ENCODE measurements at regions not wholly inside any gene's neighbourhood (a gene's known extent, or its start where the extent isn't known, plus 50 kb on each side); places are given as distances from the start of the nearest gene placed in this dataset.

GRCh38 chr17:71900621-71901229, 220.1 kb upstream of the SOX9 start:
- no peak for FAIRE-seq

DNA sequence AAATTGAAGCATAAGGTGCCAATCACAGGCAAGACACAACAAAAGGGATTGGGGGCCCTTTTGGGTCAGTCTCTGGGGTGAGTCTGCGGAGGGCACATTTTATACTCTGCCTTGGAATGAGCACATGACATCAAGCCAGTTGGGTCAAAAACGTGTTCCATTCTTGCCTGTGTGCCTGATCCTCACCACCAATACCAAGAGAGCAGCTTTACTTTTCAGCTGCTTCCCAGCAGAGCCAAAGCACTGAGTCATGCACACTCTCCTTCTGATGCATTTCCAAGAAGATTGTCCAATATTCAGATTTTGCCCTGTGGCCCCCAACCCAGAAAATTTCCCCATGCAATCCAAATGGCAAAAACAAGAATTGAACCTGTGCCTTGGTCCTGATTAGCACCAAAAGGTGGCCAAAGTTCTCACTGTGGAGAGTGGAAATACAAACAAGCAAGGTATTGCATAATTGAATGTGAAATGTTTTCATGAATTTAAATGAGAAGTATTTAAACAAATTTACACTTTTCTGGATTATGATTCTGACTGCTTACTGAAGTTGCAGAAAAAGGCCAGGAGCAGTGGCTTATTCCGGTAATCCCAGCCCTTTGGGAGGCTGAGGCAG, 217.8 kb upstream of the SOX9 start:
- FAIRE-seq: no peak

DNA sequence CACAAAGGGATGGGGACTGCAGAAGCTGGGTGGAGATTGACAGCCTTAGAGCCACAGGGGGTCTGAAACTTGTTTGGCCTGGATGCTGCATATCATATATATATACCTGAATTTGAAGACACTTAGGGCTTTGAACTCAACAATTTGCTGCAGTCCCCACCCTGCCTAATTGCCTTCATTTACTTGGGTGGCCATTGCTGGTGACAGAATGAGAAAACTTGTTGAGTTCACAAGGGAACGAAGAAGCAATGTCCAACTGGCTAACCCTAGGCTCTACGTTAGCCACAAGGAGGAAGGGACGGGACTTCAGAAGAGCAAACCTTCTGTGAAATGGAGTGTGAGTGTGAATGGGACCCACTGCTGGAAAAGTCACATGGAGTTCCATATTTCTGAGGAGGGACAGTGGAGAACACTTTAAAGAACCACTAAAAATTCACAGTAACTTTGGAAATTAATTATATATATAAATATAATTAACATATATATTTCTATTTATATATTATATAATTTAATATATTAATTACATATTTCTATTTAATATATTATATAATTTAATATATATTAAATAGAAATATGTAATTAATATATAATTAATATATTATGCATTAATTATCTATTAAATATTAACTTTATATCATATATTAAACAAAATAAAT, 215.3 kb upstream of the SOX9 start:
- FAIRE-seq: no peak

DNA sequence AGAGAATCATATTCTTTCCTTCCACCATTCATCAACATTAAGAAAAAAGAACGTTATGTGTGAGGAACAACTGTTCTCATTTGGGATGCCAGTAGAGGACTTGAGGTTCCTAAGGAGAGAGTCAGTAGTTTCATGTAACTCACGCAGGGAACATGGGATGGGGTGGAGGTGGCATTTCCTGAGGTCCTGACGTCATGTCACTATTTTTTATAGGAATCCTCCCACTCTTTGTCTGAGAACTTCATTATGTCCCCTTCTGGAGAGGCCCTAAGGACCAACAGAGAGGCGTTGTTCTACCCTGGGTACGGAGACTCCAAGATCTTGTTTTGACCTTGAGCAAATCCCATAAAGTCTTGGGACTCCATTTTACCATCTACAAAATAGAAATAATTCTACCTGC, 211.7 kb upstream of the SOX9 start:
- FAIRE-seq: no peak

- no peak for FAIRE-seq
These were observed 210.8 kb upstream of the SOX9 start for GRCh38 chr17:71910002-71910401.

DNA sequence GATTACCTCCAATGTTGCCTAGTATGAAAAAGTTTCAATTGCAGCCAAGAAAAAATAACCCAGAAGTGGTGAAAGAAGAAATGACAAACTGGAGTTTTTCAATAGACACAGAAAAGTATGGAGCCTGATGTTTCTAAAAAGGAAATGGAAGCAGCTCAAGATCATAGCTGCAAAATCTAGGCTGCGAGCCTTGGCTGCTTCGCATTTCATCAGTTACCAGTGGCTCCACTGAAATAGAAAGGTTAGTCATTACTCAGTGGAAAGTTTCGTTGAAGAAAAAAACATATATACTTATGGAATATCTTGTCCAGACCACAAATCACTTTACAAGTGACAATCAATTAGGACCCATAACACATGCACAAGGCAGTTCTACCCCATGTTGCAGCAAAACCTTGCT, 206.8 kb upstream of the SOX9 start:
- no peak for FAIRE-seq

DNA sequence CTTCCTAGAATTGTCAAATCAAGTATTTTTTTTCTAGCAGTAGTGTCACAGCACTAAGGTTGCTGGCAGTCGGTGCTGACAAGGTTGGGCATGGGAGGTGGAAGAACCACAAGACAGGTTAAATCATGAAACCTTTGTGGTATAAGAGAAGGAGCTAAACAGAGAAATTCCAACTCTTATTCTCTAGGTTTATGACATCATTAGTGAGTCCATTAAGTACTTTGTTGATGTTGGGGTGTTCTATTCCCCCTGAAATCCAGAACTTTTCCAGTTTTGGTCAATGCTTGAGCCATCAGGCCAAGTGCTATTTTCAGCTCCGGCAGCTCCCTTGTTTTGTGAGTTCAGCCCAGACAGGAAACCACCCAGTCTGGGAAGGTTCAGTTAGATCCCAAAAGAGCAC, 206.0 kb upstream of the SOX9 start:
- FAIRE-seq: no peak

- FAIRE-seq: no peak
These were observed 203.1 kb upstream of the SOX9 start for GRCh38 chr17:71917715-71918114.

GRCh38 chr17:71919186-71919585, 201.6 kb upstream of the SOX9 start:
- FAIRE-seq: no peak

DNA sequence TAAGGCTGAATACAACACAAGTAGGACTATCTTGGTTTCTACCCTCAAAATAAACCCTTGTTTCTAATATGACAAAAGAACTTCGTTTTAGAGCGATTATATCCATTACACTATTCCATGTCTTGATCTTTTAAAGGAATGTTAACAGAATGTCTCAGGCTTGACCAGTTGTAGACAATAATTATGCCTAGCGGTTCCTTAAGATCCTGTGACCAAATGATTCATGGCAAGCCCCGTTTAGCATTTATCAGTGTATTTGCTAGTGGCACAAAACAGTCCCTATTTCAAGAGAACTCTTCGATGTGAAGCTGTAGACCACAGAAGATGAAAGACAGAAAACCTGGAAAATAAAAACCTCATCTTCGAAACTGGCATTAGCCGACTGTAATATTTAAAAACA, 200.9 kb upstream of the SOX9 start:
- FAIRE-seq: no peak

DNA sequence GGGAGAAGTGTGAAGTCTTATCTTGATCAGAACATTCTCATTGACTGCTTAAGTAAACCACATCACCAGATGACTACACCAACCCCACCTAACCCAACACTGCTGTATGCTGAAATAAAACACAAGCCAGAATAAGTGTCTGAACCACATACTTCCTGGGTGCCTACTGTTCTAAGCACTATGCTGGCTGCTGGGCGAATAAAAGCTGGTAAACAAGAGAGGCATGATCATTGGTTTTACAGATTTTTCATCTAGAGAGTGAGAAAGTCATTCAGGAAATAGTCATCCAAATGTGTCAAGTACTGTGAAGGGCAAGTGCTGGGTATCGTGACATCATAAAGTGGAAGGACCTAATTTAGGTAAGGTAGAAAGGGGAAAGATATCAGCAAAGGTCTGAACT, 199.0 kb upstream of the SOX9 start:
- FAIRE-seq: no peak

GRCh38 chr17:71922439-71922838, 198.4 kb upstream of the SOX9 start:
- FAIRE-seq: no peak

GRCh38 chr17:71926746-71927398, 193.9 kb upstream of the SOX9 start:
- FAIRE-seq: no peak

GRCh38 chr17:71933306-71933705, 187.5 kb upstream of the SOX9 start:
- no peak for FAIRE-seq

- no peak for FAIRE-seq
These were observed 186.3 kb upstream of the SOX9 start for GRCh38 chr17:71934520-71934919.

- FAIRE-seq: no peak
These were observed 185.5 kb upstream of the SOX9 start for GRCh38 chr17:71935341-71935740.

DNA sequence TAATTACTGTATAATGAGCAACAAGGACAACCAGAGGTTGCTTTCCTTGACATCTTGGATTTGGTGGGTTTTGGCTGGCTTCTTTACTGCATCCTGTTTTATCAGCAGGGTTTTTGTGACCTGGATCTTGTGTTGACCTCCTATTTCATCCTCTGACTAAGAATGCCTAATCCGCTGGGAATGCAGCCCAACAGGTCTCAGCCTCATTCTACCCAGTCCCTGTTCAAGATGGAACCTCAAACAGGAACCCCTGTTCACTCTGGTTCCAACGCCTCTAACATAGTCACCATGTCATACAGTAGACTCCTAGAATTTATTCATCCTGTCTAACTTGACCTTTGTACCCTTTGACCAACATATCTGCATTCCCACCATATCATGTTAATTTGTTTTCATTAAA, 183.8 kb upstream of the SOX9 start:
- no peak for FAIRE-seq

GRCh38 chr17:71937914-71938313, 182.9 kb upstream of the SOX9 start:
- no peak for FAIRE-seq

DNA sequence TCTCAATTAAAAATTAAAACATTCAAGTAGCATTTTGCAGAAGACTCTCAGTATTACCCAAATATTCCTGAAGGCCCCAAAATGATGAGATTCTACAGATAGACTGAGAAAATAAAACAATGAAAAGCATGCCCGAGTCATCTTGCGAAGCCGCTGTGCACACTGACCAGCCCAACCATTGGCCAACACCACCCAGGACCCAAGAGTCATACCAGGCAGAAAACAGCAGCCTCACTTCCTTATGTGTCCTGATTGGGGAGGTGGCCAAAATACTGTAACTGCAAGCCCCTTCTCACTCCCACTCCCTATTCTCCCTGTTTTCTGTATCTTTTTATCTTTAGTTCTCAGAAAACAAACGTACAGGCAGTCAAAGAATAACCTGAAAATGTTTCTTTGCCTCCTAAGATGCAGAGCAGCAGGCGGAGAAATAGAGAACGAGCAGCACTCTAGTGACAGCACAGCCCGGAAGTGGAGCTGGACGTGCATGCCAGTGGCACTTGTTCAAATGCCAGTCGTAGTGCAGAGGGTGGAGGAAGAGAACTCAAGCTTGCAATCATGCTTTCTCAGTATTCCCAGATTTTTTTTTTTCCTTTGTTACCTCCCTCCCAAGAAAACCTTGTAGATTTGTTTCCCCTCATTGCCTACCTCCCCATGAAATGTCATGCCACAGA, 182.3 kb upstream of the SOX9 start:
- FAIRE-seq: no peak

GRCh38 chr17:71941920-71942319, 178.9 kb upstream of the SOX9 start:
- no peak for FAIRE-seq

- FAIRE-seq: no peak
These were observed 178.2 kb upstream of the SOX9 start for GRCh38 chr17:71942626-71943025.

GRCh38 chr17:71948703-71949422, 172.0 kb upstream of the SOX9 start:
- no peak for FAIRE-seq

GRCh38 chr17:71959154-71959553, 161.7 kb upstream of the SOX9 start:
- FAIRE-seq: no peak
